Stimulated activated CD4-positive, alpha-beta T cell treated with anti-CD3 and anti-CD28 coated beads, Interleukin-1b, Interleukin-23, amount 100 ng/mL, for 4 hours (primary cell): ENCODE measurements at regions not wholly inside any gene's neighbourhood (a gene's known extent, or its start where the extent isn't known, plus 50 kb on each side); places are given as distances from the start of the nearest gene placed in this dataset.
"Not testable (repeated sequence)": the region's sequence is repeated elsewhere in the genome, so short reads cannot be mapped to it uniquely, and the experiment has no call there.

Source experiments
- DNase-seq, 2 donors: peaks; one replicate each; pipeline ENCODE4 v3.0.0-alpha.2; 2020; ENCODE audit warnings: low read depth in 2 of 2

DNA sequence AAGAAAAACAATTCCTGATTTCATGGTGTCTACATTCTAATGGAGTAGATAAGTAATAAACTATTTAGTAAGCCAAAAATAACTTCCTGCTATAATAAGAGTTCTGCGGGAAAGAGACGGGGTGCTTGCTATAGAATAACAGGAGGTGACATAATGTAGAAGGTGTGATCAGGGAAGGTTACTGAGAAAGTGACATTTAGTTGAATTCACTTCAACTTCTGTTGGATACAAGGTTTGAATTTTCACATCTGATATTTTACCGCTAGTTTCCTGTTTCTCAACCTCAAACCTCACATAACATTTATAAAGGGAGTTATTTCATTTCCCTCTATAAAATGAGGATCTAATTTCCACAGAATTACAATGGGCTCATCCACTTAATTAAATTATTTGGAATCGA lies 102.3 kb upstream of the GBE1 start:
- no peak for DNase-seq

DNA sequence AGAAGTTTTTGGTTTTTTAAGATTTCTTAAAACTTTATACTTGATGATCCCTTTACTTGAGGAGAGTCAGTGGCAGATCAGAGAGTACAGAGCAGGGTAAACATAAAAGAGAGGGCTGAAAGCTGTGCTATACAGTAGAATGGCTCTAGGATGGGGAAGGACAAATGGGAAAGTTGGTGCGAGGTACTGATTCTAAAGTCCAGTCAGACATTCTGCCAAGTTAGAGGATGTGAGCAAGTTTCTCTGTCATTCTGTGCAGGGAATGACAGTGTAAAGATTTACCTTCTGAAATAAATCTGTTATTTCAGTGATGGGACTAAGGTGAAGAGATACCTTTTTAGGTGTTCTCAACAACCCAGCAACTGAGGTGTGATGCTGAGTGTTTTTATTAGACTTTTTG lies 100.1 kb upstream of the GBE1 start:
- DNase-seq = no peak

DNA sequence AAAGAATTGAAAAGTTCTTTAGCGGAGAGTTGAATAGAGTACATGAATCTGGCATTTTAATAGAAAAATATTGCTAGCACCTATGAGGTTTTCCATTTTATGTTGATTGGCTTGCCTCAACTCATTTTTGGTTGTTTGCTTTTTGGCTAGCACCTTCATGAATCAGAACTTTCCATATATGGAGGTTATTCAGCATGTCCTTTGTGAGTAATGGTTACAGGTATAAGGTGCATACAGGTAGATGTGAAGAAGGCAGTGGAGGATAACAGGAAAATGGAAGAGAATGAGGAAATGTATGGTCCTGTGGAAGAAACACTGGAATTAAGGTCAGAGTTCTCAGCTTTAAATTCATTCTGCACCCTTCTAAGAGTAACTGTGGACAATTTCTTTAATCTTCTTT lies 98.1 kb upstream of the GBE1 start:
- DNase-seq = no peak

GRCh38 chr3:81853431-81853830 lies 92.0 kb upstream of the GBE1 start:
- no peak for DNase-seq

DNA sequence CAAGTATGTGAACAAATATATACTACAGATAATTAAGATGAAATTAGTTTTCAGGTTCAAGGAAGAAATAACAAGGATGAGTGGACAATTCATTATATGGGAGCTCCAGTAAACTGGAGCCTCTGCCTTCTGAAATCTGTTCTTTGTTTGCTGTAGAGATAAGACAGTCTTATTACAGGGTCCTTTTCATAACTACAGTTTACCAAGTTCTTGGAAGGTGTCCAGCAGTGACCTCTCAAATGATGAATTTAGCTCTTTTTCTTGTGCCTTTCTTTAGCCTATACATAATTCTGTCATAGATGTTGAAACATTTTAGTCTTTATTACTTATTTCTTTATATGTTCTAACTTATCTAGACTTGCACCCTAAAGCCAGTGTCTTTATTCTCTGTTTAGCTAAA lies 89.7 kb upstream of the GBE1 start:
- no peak for DNase-seq

- no peak for DNase-seq
Observed at GRCh38 chr3:81846988-81847387, 85.5 kb upstream of the GBE1 start.

DNA sequence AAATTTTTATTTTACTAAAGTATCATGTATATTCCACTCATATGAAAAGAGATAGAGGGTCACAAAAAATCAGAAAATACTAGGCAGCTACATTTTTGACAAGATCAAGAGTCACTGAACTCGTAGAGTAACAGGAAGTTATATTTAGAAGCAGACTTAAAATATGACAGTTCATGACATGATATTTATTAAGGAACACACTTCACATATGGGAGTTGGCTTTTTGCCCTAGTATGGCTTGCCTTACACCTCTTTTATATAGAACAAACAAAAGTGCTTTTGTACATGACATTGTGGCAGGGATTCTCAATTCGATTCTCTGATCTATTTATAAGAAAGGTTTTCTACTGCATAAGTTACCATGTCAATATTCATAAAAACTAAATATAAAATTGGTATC lies 80.1 kb upstream of the GBE1 start:
- DNase-seq = no peak

GRCh38 chr3:81839504-81840094 lies 78.2 kb upstream of the GBE1 start:
- DNase-seq = no peak

- no peak for DNase-seq
Observed at GRCh38 chr3:81838457-81838856, 77.0 kb upstream of the GBE1 start.

DNA sequence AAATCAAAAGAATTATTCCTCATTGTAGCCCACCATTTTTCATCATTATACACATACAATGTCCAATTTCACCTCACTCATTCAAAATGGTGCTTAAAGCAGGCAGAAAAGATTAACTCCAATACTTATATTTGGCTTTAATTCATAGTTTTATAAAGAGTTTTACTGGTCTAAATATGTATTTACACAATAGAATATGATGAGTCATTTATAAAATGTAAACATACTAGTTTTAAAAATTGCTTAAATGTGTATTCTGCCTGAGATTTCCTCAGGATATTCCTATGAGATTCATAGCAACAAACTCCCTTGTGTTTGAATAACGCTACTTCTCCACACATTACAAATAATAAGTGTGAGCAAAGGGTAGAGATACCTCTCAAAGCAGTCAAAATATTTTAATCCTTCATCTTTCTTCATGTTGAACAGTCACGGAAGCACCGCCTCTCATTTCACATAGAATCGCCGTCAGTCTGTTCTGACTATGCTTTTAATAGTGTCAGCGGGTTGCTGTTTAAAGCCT lies 75.7 kb upstream of the GBE1 start:
- no peak for DNase-seq

- no peak for DNase-seq
Observed at GRCh38 chr3:81829937-81830336, 68.5 kb upstream of the GBE1 start.

GRCh38 chr3:81829272-81829671 lies 67.8 kb upstream of the GBE1 start:
- DNase-seq = not testable (repeated sequence)

- no peak for DNase-seq
Observed at GRCh38 chr3:81823882-81824395, 62.5 kb upstream of the GBE1 start.

DNA sequence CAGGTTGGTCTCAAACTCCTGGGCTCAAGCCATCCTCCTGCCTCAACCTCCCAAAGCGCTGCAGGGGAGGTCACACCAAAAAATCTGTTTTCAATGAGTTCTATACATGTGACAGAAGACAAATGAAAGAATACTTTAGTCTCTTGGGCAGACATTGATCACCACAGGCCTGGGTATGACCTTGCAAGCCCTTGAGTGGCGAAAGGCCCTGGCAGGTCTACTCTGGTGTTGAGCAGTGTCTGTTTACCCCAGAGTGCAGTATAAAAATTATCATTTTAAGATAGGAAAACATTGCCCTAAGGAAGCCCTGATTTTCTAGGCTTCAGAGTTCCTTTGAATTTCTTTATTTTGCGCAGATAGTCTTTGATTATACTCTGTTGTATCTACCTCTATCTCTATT lies 61.6 kb upstream of the GBE1 start:
- no peak for DNase-seq

DNA sequence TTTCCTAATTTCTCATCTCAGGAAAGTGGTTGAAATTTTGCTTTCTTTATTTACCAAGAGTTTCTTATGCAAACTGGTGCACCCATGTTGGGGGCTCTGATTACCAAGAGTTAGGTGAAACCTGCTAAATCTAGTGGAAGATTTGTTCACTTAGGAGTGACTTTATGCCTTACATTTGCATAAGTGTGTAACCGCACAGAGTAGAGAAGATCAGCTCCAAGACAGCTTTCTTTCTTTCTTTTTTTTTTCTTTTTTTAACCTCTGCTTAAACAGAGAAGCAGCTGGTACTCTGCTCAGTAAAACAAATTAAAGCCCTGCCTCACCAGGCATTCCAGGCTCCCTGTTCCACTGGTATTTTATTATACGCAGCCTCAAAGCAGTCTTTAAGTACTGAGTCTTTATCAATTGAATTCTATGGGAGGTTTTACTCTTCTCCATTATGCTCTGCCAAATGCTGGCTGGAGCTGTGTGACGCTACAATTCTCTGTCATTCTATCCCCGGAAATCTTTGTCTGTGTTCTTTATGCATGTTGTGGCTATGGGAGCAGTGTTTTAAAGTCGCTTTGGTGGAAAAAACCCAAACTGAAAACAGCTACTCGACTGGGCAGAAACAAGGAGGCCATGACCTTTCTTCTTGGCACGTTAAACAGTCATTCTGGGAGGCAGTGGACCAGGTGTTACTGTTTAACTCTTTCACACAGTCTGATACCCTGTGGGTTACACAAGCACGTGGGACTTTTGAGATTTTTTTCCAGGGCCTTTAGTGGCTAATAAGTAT lies 55.2 kb upstream of the GBE1 start:
- no peak for DNase-seq

DNA sequence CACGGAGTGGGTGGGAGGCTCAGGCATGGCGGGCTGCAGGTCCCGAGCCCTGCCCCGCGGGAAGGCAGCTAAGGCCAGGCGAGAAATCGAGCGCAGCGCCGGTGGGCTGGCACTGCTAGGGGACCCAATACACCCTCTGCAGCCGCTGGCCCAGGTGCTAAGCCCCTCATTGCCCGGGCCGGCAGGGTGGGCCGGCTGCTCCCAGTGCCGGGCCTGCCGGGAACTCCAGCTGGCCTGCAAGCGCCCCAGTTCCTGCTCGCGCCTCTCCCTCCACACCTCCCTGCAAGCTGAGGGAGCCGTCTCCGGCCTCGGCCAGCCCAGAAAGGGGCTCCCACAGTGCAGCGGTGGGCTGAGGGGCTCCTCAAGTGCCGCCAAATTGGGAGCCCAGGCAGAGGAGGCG lies 50.7 kb upstream of the GBE1 start:
- DNase-seq = not testable (repeated sequence)
